ENCODE measurements at regions not wholly inside any gene's neighbourhood (a gene's known extent, or its start where the extent isn't known, plus 50 kb on each side); places are given as distances from the start of the nearest gene placed in this dataset.
A peak's percentile ranks its signal among the peaks of the same experiment; 100 is the strongest.

GRCh38 chr16:5678371-5678770 lies 580.8 kb upstream of the EEF2KMT start:
- no peak for DNase-seq

- no peak for DNase-seq
These were observed 573.8 kb upstream of the EEF2KMT start for GRCh38 chr16:5671421-5671820.

DNA sequence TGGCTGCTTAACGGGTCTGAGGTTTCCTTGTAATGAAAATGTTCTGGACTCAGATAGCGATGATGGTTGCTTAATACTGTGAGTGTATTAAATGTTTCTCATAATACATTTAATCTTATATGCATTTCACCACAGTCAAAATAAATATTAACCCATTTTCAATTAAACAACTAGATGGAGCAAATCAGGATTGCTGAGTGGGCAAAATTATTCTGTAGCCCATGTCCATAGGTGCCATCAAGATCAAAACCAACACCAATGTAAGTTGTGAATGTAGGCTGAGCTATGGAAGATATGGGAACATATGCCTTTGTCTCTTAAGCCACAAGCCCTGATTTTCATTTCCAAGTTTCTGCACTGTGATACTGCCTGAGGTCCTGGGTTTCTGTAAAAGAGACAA lies 572.6 kb upstream of the EEF2KMT start:
- DNase-seq, result no peak

- DNase-seq, result no peak
These were observed 571.0 kb upstream of the EEF2KMT start for GRCh38 chr16:5668553-5668952.

DNA sequence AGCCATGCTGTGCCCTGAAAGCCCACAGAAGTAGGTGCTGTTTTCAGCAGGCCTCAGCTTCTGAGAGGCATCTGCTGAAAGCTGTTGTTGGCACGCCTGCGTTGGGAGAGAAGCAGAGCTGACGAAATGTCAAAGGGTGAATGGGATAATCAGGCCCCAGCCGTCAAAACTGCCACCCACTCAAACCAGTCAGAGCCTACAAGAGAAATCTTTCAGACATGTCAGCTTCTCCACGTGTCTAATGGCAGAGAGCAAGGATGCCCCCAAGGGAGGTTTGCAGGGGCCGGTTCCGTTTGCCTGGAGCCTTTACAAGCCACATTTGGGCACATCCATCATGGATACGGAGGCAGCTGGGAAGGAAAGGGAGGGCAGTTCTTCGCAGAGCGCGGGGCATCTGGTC lies 568.2 kb upstream of the EEF2KMT start:
- no peak for DNase-seq

DNA sequence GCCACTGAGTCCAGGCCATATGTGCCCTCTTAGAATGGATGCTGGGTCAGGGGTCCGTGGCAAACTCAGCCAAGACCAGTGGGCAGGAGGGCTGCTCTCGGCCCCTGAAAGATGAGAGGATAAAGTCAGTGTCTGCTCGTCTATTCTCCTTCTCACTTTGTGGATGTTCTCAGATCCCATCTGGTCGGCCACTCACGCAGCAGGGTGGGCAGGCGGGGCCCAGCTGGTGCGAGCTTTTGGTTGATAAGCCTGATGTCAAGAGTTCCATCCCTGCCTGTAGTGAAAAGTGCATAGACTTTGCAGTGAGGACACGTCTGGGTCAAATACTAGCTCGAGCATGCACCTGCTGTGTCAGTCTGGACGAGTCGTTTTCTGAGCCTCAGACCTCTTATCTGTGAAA lies 556.2 kb upstream of the EEF2KMT start:
- no peak for DNase-seq

DNA sequence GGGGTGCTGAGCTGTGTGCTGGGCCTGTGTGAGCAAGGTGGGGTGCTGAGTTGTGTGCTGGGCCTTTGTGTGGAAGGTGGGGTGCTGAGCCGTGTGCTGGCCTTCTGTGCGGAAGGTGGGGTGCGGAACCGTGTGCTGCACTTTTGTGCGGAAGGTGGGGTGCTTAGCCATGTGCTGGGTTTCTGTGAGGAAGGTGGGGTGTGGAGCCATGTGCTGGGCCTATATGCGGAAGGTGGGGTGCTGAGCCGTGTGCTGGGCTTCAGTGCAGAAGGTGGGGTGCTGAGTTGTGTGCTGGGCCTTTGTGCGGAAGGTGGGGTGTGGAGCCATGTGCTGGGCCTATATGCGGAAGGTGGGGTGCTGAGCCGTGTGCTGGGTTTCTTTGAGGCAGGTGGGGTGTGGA lies 555.4 kb upstream of the EEF2KMT start:
- DNase-seq, result no peak

DNA sequence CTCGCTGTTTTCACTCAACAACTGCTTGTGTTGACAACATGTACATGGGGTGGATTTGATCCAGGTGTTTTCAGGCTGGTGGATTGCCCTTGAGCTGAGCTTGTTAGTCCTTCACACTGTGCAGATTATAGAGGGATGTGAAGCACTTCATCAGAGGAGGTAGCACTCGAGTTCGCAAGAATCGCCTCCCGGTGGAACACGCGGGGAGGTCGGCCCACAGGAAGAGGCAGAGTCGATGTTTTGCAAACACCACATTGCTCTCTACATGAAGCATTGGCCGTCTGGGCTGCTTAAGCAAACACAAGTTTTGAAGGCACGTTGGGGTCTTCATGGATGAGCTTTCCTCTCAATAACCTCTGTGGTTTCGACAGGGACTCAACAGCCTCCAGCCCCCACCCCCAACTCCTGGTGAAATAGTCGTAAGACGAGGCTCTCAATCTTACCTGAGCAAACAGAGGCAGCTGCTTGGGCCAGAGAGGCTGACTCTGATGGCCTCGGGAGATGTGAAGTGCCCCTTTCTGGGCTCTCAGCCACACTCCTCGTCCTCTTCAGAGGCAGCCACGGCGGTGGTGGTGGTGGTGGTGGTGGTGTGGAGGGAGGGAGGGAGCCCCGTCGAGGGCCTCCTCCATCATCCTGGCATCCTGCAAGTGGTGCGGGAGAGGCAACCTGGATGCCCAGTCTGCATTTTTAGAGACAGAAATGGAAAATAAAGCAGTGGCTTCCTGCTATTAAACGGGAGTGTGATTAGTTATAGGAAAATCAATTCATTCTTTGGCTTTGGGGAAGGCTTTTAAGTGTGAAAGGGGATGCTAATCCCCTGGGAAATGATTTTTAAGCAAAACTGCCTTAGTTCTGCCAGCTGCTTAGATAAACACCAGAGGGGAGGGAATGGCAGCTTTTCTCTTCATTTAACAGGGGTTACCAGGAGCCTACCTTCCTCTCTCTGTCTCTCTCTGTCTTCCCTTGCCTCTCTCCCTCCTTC lies 552.5 kb upstream of the EEF2KMT start:
- DNase-seq, result no peak

GRCh38 chr16:5647051-5647450 lies 549.5 kb upstream of the EEF2KMT start:
- no peak for DNase-seq

GRCh38 chr16:5643855-5644531 lies 546.4 kb upstream of the EEF2KMT start:
- DNase-seq, result no peak

GRCh38 chr16:5642436-5642835 lies 544.8 kb upstream of the EEF2KMT start:
- no peak for DNase-seq

- DNase-seq, result no peak
These were observed 544.4 kb upstream of the EEF2KMT start for GRCh38 chr16:5642011-5642410.

DNA sequence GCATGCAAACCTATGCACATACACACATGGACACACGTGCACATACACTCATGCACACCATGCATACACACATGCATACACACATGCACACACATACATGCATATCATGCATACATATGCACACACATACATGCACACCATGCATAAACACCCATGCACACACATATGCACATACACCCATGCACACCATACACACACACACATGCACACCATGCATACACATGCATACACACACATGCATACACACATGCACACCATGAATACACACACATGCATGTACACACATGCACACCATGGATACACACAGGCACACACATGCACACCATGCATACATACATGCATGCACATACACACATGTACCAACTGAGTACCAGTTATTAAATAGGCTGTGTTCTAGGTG lies 543.3 kb upstream of the EEF2KMT start:
- no peak for DNase-seq

DNA sequence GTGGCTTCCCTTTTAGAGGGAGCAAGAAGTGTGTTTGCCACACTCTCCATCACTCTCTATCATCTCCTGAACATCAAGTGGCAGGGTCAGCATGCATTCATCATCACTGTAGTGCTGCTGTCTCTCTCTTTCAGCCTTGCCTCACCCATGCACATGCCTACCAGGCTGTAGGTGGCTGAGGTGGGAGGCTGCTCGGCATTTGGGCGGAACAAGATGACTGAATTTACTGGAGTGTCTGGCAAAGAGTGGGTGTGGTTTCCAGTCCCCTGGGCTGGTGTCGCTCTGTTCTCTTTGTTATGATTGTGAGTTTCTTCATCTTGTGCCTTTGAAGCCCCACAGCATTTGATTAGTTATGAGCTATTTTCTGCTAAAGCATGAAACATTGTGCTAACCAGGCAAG lies 541.9 kb upstream of the EEF2KMT start:
- no peak for DNase-seq

DNA sequence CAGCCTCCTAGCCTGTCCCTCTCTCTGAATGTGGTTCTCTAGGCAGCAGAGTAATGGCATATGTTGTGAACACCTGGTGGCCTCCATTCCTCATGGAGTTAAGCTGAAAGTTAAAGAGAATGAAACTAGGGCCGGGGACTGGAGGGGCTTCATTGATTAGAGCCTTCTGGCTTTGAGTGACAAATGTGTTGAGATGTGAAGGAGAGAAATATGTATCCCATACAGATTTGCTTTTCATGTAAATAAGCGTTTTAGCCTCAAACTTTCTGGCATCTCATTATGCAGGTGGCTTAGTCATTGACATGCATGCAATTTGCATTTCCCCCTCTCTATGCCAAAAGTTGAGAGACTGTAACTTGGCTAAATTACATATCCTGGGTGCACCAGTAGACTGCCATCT lies 537.7 kb upstream of the EEF2KMT start:
- no peak for DNase-seq

DNA sequence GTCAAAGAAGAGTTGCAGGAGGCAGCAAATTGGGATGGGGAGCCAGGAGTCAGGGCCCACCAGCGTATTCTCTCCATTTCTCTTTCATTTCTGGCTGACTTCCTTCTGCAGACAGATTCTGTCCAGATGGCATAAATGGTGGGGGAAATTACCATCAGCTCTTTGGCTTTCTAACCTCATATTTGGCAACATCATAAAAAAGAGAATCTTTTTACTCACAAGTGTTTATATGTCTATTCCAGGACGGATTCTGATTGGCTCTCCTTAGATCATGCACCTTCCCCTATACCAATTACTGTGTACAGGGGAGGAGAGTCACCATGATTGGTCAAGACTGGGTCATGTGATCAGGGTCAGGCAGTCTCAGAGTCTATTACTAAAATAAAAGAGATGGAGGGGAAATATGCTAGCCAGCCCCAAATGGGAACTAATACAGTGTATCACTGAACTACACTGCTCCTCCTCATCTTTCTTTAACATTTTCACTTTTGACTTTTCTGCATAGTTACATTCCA lies 537.1 kb upstream of the EEF2KMT start:
- DNase-seq, result no peak

DNA sequence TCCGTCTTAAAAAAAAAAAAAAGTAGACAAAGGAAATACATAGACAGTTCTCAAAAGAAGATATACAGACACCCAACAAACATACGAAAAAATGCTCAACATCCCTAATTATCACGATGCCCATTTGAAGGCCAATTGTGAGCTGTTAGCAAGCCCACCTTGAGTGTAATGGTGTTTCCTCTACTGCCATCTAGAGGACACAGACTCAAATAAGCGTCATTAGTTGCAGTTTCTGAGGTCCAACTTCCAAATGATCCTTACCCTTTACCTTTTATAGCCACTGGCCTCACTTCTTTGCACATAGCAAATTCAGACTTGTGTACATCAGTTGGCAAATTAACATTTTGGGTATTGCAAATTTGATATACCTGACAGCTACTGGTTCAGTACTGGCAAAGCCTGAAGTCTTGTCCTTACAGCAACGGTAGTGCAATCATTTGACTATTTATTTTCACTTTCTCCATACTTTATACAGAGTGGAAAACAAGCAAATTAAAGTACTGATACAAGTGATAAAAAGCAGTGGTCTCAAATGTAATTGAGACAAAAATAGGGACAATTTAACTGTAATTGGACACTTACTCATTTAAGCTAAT lies 536.3 kb upstream of the EEF2KMT start:
- no peak for DNase-seq

GRCh38 chr16:5622234-5622884 lies 524.8 kb upstream of the EEF2KMT start:
- DNase-seq, result no peak

GRCh38 chr16:5621826-5622225 lies 524.2 kb upstream of the EEF2KMT start:
- no peak for DNase-seq

- DNase-seq, result no peak
These were observed 521.7 kb upstream of the EEF2KMT start for GRCh38 chr16:5619304-5619703.

DNA sequence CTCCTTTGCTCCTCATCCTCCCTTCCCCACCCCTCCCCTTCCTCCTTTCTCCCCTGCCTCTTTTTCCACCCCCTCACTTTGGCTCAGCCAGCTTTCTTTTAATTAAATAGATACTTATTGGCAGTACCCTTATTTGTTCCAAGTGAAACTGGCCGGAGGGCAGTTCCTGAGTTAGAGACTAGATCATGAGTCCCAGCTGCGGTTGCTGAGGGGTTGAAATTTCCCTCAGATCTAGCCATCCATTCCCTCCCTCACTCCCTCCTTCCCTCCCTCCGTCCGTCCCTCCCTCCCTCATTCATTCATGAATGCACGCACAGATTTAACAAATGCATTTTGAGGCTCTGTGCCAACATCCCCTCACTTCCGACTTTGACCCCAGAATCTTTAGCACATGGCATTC lies 519.2 kb upstream of the EEF2KMT start:
- DNase-seq, result no peak

GRCh38 chr16:5615868-5616642 lies 518.5 kb upstream of the EEF2KMT start:
- DNase-seq, result peak; percentile 37
